Immature natural killer cell (primary cell): ENCODE measurements at regions not wholly inside any gene's neighbourhood (a gene's known extent, or its start where the extent isn't known, plus 50 kb on each side); places are given as distances from the start of the nearest gene placed in this dataset.
A peak's percentile ranks its signal among the peaks of the same experiment; 100 is the strongest.
"Not testable (repeated sequence)": the region's sequence is repeated elsewhere in the genome, so short reads cannot be mapped to it uniquely, and the experiment has no call there.

Experiments used
- DNase-seq, 3 donors: peaks; one replicate each; pipeline ENCODE4 v3.0.0; 2022; ENCODE audit warnings: mixed read lengths in 1 of 3
- H3K27ac Mint-ChIP-seq, 6 donors: one replicate each; pipeline ENCODE4 v1.8.0; 2020; ENCODE audit warnings: mixed read lengths in 6 of 6, mild to moderate bottlenecking in 5 of 6, inconsistent platforms in 4 of 6, moderate library complexity in 3 of 6
- H3K27me3 Mint-ChIP-seq, 3 donors: one replicate each; pipeline ENCODE4 v1.8.0; 2020 to 2021; ENCODE audit warnings: low read depth in 3 of 3, mild to moderate bottlenecking in 3 of 3, mixed read lengths in 3 of 3, moderate library complexity in 3 of 3, inconsistent platforms in 1 of 3
- H3K36me3 Mint-ChIP-seq, 3 donors: one replicate each; pipeline ENCODE4 v1.8.0; 2020; ENCODE audit warnings: mixed read lengths in 3 of 3, inconsistent platforms in 2 of 3, mild to moderate bottlenecking in 2 of 3
- H3K4me1 Mint-ChIP-seq, 2 donors: one replicate each; pipeline ENCODE4 v1.8.0; 2020; ENCODE audit warnings: inconsistent platforms in 2 of 2, mild to moderate bottlenecking in 2 of 2, mixed read lengths in 2 of 2, moderate library complexity in 1 of 2
- H3K4me3 Mint-ChIP-seq, 5 donors: one replicate each; pipeline ENCODE4 v1.8.0; 2020; ENCODE audit warnings: mild to moderate bottlenecking in 5 of 5, mixed read lengths in 5 of 5, inconsistent platforms in 3 of 5, moderate library complexity in 3 of 5
- H3K9me3 Mint-ChIP-seq, 6 donors: one replicate each; pipeline ENCODE4 v1.8.0; 2020; ENCODE audit warnings: mild to moderate bottlenecking in 6 of 6, mixed read lengths in 6 of 6, inconsistent platforms in 4 of 6, moderate library complexity in 3 of 6

DNA sequence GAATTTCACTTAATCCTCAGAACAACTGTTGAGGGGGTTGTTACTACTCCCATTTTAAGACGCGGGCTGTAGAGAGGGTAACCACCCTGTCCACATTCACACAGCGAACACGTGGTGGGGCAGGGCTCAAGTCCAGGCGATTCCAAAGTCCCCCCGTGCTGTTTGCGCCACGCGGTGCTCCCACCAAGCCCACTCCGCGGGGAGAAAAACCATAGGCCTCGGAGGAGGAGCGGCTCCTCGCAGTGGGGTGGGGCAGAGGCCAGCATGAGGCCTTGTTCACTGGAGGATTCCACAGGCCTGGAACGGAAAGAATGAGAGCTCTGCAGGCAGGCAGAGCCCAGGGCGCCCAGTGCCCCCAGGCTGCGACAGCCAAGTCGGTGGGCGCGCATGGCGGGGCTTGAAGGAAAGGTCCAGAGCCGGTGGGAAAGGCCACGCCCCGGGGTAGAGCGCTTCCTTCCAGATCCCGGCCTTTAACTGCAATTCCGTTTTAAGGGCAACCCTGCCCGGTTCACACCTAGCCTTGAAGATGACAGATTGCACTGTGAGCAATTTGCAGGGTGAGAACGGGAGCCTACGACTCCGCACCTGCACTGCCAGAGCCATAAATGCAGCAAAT is 161.8 kb upstream of the TBL1XR1 start:
- Mint-ChIP-seq H3K36me3 (no peaks in the 10 kb centered on the region), H3K4me1 (peaks cover 48 to 54% of the 10 kb centered on the region in 2 donors), H3K9me3 (peaks cover 0 to 5% (median 0%) of the 10 kb centered on the region in 6 donors), H3K4me3 (peak overlapping the region; percentile 91 to 94 (median 93)), H3K27ac (peak overlapping the region; percentile 90 to 99 (median 98)), H3K27me3 (peaks cover 29 to 33% (median 30%) of the 10 kb centered on the region in 3 donors)
- DNase-seq, result peak; percentile 46 to 61 (median 55)

DNA sequence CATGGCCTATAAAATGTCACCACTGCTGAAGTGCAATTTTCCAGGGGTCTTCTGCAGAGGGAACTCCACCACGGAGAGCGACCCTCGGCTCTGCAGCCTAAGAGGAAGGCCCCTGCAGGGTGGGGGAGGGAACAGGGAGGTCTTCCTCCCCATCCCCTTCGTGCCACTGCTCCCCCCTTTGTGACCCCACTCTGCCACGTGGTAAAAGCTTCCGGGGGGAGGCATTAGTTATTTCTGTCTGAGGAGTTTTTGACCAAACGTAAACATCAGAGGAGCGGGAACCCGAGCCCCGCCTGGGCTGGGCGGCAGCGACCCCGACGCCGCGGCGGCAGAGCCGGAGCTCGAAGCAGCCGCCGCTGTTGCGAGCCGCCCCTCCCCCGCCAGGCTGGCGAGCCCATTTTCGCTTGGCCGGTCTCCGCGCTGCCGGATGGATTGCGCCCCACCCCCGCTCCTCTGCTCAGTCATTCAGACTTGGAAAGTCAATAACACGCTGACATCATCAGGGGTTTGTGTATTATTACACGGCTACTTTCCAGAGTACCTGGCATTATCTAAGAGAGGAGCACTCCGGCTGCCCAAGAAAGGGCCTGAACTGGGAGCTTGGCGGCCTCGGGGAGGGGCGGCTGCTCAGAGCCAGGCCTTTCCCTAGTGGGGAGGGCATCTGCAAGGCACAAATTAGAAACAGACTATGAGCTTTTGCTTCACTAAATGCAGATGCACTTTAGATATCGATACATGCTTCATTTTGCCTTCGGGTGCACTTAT is 162.5 kb upstream of the TBL1XR1 start:
- H3K27me3 Mint-ChIP-seq, result peaks cover 29 to 33% (median 30%) of the 10 kb centered on the region in 3 donors
- H3K36me3 Mint-ChIP-seq, result no peaks in the 10 kb centered on the region
- H3K4me3 Mint-ChIP-seq, result peak overlapping the region; percentile 91 to 94 (median 93)
- peak overlapping the region; percentile 95 to 99 (median 98) for H3K27ac Mint-ChIP-seq
- DNase-seq, result peak; percentile 95 to 96 (median 95)
- peaks cover 48 to 54% of the 10 kb centered on the region in 2 donors for H3K4me1 Mint-ChIP-seq
- H3K9me3 Mint-ChIP-seq, result peaks cover 0 to 5% (median 0%) of the 10 kb centered on the region in 6 donors

DNA sequence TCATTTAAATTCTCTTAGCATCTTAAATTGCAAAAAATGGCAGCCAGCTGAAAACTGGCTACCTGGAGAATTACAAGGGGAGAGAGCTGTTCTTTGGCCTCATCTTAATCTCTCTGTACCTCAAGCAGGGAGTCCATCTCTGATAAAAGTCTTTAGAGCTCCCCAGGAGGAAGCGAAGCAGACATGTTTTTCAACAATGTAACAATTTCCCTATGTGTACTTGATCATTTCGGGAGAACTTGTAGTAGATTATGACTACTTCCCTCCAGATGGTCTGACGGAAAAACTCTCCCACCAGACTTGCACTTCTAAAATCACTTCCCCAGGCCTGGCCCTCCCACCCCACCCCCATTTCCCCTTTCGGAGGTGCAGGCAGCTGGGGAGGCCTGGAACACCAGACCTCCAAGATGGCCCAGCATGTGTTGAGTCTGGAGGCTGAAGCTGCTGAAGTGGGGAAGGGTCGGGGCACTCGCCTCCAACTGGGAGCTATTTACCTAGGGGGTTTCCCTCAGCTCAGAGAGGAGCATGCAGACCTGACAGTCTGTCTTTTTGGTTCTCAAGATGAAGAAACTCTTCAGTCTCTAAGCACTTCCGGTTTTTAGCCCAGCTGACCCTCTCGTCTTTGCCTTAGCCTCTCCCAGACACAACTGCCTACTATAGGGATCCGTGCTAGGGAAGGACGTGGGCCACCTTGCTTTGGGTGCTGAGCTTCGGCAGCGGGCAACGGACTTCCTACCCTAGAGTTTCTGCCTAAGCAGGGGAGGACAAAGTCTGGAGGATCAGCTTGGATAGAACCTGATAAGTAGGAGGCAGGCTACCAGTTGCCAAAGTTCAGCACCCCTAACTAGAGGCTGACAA is 164.0 kb upstream of the TBL1XR1 start:
- Mint-ChIP-seq H3K27me3 (peaks cover 29 to 32% (median 30%) of the 10 kb centered on the region in 3 donors), H3K4me3 (peak overlapping the region; percentile 91 to 94 (median 93)), H3K9me3 (peaks cover 0 to 5% (median 0%) of the 10 kb centered on the region in 6 donors), H3K36me3 (no peaks in the 10 kb centered on the region), H3K27ac (peak overlapping the region; percentile 95 to 99 (median 98)), H3K4me1 (peaks cover 46 to 54% of the 10 kb centered on the region in 2 donors)
- DNase-seq, result no peak

DNA sequence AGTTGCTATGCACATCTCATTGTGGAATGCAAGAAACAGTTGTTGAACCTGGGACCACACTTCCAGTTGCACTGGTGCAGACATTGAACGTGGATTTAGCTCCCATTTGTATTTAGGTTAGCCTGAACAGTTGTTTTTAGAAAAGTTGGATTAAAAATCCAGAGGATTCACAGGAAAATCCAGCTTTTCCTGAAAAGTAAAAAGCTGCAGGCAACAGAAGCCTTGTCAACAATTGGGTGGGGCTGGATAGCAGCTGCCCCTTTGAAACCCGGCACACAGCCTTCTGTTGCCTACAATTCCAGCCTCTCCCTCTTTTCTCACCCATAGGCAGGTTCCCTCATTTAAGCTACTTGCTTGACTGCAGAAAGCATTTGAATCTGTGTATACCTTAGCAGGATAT is 165.3 kb upstream of the TBL1XR1 start:
- peaks cover 0 to 5% (median 0%) of the 10 kb centered on the region in 6 donors for H3K9me3 Mint-ChIP-seq
- no peak overlapping the region for H3K4me3 Mint-ChIP-seq
- H3K4me1 Mint-ChIP-seq, result peaks cover 39 to 43% of the 10 kb centered on the region in 2 donors
- peaks cover 29 to 32% (median 30%) of the 10 kb centered on the region in 3 donors for H3K27me3 Mint-ChIP-seq
- peaks cover 0 to under 1% (median 0%) of the 10 kb centered on the region in 3 donors for H3K36me3 Mint-ChIP-seq
- H3K27ac Mint-ChIP-seq, result peak overlapping the region in 2 of 6 donors; percentile 23 to 24
- no peak for DNase-seq

DNA sequence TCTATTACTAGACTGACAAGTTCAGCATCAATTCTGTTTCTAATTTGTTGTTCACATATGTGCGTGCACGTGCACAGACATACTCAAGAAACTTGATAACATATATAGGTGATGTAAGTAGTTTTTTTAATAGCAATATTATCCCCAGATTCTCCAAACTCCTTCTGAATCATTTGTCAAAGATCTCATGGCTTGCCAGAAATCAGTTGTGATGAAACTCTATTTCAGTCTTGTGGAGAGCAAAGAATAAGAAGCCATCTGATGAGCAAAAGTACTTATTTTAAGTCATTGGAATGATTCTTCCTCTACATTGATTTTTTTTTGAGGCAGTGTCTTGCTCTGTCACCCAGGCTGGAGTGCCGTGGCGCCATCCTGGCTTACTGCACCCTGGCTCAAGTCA is 167.0 kb upstream of the TBL1XR1 start:
- H3K4me1 Mint-ChIP-seq, result peaks cover 23 to 27% of the 10 kb centered on the region in 2 donors
- no peak overlapping the region for H3K4me3 Mint-ChIP-seq
- peaks cover 0 to 4% (median 0%) of the 10 kb centered on the region in 3 donors for H3K36me3 Mint-ChIP-seq
- peaks cover 0 to 5% (median 0%) of the 10 kb centered on the region in 6 donors for H3K9me3 Mint-ChIP-seq
- H3K27ac Mint-ChIP-seq, result no peak overlapping the region
- H3K27me3 Mint-ChIP-seq, result peaks cover 17 to 21% (median 18%) of the 10 kb centered on the region in 3 donors
- DNase-seq, result no peak

DNA sequence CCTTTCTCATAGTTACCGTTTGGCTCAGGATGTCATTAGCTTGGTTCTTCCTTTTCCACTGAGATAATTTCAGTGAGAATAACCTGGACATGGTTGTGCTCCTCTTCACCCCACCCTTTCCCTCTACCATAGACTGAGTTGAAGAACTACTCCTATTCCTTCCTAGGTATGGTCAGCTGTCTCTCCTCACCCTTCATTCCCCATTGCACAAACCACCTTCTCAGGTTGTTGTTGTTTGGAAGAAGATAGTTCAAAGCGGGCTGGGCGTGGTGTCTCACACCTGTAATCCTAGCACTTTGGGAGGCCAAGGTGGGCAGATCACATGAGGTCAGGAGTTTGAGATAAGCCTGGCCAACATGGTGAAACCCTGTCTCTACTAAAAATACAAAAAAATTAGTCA is 168.0 kb upstream of the TBL1XR1 start:
- not testable (repeated sequence) for H3K27ac Mint-ChIP-seq, H3K36me3 Mint-ChIP-seq, H3K9me3 Mint-ChIP-seq, DNase-seq, H3K4me3 Mint-ChIP-seq
- peaks cover 6 to 11% (median 8%) of the 10 kb centered on the region in 3 donors for H3K27me3 Mint-ChIP-seq
- H3K4me1 Mint-ChIP-seq, result peaks cover 15 to 17% of the 10 kb centered on the region in 2 donors

DNA sequence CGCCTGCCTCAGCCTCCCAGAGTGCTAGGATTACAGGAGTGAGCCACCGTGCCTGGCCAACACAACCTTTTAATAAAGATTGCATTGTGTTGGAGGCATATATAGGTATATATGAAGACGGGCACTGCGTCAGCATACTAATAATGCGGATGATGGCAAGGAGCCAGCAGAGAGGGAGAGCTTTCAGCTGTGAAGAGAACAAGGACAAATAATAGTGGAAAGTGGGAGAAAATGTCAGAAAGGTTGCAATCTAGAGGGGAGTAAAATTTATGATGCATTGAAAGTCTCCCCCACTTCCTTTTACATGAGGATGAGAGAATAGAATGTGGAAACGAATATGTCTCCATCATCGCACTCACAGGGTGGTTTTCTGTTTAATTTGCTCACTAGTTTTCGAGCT is 170.5 kb upstream of the TBL1XR1 start:
- H3K27me3 Mint-ChIP-seq, result peaks cover 0 to 3% (median 0%) of the 10 kb centered on the region in 3 donors
- H3K9me3 Mint-ChIP-seq, result no peaks in the 10 kb centered on the region
- no peak overlapping the region for H3K4me3 Mint-ChIP-seq
- no peaks in the 10 kb centered on the region for H3K4me1 Mint-ChIP-seq
- no peak overlapping the region for H3K27ac Mint-ChIP-seq
- H3K36me3 Mint-ChIP-seq, result peaks cover 0 to 4% (median 0%) of the 10 kb centered on the region in 3 donors
- DNase-seq, result no peak

DNA sequence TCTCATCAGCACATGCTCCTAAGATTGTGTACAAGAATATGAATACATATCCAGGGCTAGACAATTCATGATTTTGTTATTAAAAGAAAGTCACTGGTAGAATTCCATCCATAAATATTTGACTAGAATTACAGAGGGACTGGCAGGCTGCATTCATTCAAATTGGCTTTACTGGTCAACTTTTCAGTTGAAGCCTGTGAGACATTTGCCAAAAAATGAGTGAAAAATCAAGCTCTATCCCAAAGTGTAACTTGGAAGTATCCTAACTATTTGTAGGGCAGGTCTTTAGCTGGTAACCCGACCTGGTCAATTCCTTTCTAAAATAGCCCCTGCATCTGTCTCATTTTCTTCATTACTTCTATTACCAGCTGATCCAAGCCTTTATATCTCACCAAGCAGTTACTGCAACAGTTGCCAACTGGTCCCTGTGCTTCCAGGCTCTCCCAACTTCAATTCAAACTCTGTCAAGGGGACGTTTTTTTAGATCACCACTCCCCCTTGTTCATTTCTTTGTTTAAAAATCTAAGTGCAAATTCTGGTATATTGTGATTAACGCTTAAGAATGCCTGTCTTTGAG is 173.1 kb upstream of the TBL1XR1 start:
- no peak overlapping the region for H3K4me3 Mint-ChIP-seq
- H3K4me1 Mint-ChIP-seq, result no peaks in the 10 kb centered on the region
- H3K9me3 Mint-ChIP-seq, result no peaks in the 10 kb centered on the region
- H3K36me3 Mint-ChIP-seq, result peaks cover 0 to 4% (median 0%) of the 10 kb centered on the region in 3 donors
- no peak overlapping the region for H3K27ac Mint-ChIP-seq
- no peak for DNase-seq
- peaks cover 0 to 3% (median 0%) of the 10 kb centered on the region in 3 donors for H3K27me3 Mint-ChIP-seq

DNA sequence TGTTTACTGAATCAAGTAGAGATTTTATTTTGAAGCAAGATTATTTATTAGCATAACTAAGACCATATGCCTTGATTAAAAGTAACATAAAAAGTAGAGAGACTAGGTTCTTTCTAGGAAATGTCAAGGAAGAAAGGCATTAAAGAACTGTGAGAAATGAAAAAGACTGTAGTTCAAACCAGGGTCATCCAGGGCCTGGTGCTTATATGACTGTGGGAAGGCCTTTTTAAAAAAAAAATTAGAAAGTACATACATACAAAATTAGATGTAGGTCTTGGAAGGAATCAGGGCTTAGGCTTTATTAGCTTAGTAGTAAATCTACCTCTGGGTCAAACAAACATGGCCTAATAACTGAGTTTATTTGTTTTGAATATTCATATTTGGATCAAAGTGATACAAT is 173.9 kb upstream of the TBL1XR1 start:
- H3K27me3 Mint-ChIP-seq, result peaks cover 0 to 3% (median 0%) of the 10 kb centered on the region in 3 donors
- no peaks in the 10 kb centered on the region for H3K4me1 Mint-ChIP-seq
- H3K4me3 Mint-ChIP-seq, result no peak overlapping the region
- DNase-seq, result no peak
- H3K36me3 Mint-ChIP-seq, result peaks cover 0 to 8% (median 0%) of the 10 kb centered on the region in 3 donors
- H3K27ac Mint-ChIP-seq, result no peak overlapping the region
- H3K9me3 Mint-ChIP-seq, result no peaks in the 10 kb centered on the region

DNA sequence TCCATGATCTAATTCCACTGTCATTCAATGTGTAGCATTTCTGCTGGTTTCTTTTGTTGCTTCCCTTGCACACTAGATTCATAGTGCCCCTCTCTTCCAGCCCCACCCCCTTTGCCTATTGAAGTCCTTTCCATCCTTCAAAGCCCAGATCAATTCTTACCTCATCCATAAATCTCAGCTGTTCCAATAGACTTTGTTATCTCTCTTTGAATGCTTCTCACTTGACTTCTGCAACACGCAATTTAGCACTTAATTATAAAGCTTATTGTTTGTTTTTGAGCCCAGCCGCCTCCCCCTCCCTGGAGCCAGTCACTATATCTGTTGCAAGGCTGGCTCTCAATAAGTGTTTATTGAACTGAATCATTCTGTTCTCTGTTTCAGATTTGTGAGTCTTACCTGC is 174.6 kb upstream of the TBL1XR1 start:
- Mint-ChIP-seq H3K9me3 (no peaks in the 10 kb centered on the region), H3K4me1 (no peaks in the 10 kb centered on the region), H3K27ac (no peak overlapping the region), H3K36me3 (peaks cover 0 to 8% (median 0%) of the 10 kb centered on the region in 3 donors), H3K27me3 (peaks cover 0 to 3% (median 0%) of the 10 kb centered on the region in 3 donors), H3K4me3 (no peak overlapping the region)
- no peak for DNase-seq

DNA sequence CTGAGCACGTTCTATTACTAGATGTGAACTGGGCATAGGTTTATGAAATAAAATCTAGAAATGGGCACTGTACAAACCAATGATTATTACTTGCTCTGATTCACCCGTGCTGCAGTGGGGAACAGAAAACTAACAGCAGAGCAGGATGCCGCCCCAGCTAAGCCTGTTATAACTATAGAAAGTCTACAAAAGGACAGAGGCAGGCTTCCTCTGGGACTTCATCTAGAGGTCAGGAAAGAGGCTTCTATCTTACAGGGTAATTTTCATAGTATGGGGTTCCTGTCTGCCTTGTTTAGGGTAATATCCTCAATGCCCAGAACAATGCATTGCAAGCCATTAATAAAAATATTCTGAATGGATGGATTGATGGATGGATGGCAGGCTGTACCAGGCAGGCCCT is 177.0 kb upstream of the TBL1XR1 start:
- Mint-ChIP-seq H3K36me3 (peaks cover 0 to 4% (median 0%) of the 10 kb centered on the region in 3 donors), H3K4me1 (peaks cover 5 to 7% of the 10 kb centered on the region in 2 donors), H3K4me3 (no peak overlapping the region), H3K27me3 (no peaks in the 10 kb centered on the region), H3K9me3 (no peaks in the 10 kb centered on the region), H3K27ac (no peak overlapping the region)
- DNase-seq, result no peak

DNA sequence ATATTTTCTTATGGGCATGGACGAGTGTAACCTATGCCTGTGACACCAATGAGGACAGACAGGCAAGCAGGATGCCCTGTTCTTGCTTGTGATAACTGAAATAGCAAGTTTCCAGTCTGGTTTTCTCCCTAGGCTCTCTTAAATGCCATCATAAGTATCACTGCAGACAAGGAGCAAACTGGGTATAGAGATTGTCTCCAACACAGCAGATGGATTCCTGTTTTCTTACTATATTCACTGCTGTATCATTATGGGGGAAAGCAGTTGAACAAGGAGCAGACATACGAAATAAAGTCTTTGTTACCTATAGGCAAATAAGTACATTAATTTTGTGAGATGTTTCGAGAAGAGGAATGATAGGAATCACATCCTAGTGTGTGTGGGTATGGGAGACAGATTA is 178.0 kb upstream of the TBL1XR1 start:
- peaks cover 0 to 2% (median 0%) of the 10 kb centered on the region in 3 donors for H3K27me3 Mint-ChIP-seq

DNA sequence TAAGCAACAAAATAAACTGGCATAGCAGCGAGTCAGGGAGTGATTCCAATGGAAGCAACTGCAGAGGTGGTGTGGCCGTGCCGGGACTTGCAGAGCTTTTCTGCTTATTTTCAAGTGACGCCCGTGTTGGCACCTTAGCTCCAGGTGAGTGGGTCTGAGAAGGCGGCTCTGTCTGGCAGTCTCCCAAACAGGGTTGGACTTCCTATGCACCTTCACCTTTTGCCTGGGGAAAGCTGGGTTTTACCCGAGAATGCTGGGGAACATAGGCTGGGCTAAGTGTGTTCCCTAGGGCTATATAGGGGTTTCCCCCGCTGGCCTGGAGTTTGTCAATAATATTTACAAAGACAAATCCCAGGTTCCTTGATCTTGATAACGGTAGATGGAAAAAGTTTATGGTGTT is 179.9 kb upstream of the TBL1XR1 start:
- peaks cover 0 to 2% (median 0%) of the 10 kb centered on the region in 3 donors for H3K27me3 Mint-ChIP-seq
- H3K27ac Mint-ChIP-seq, result no peak overlapping the region
- H3K4me3 Mint-ChIP-seq, result no peak overlapping the region
- no peak for DNase-seq
- H3K9me3 Mint-ChIP-seq, result peaks cover 0 to 3% (median 0%) of the 10 kb centered on the region in 6 donors
- H3K4me1 Mint-ChIP-seq, result peaks cover 5 to 7% of the 10 kb centered on the region in 2 donors
- H3K36me3 Mint-ChIP-seq, result peaks cover 0 to 9% (median 4%) of the 10 kb centered on the region in 3 donors

More for the DNA sequence above, 178.0 kb upstream of the TBL1XR1 start:
- peaks cover 0 to 3% (median 0%) of the 10 kb centered on the region in 6 donors for H3K9me3 Mint-ChIP-seq
- DNase-seq, result no peak
- H3K36me3 Mint-ChIP-seq, result peaks cover 0 to 7% (median 3%) of the 10 kb centered on the region in 3 donors
- no peak overlapping the region for H3K27ac Mint-ChIP-seq
- H3K4me1 Mint-ChIP-seq, result peaks cover 5 to 7% of the 10 kb centered on the region in 2 donors
- H3K4me3 Mint-ChIP-seq, result no peak overlapping the region
